ENCODE measurements at regions not wholly inside any gene's neighbourhood (a gene's known extent, or its start where the extent isn't known, plus 50 kb on each side); places are given as distances from the start of the nearest gene placed in this dataset.

GRCh38 chr15:25244731-25245585, 193.9 kb downstream of the UBE3A start:
- TF ChIP-seq, protein P1, sequence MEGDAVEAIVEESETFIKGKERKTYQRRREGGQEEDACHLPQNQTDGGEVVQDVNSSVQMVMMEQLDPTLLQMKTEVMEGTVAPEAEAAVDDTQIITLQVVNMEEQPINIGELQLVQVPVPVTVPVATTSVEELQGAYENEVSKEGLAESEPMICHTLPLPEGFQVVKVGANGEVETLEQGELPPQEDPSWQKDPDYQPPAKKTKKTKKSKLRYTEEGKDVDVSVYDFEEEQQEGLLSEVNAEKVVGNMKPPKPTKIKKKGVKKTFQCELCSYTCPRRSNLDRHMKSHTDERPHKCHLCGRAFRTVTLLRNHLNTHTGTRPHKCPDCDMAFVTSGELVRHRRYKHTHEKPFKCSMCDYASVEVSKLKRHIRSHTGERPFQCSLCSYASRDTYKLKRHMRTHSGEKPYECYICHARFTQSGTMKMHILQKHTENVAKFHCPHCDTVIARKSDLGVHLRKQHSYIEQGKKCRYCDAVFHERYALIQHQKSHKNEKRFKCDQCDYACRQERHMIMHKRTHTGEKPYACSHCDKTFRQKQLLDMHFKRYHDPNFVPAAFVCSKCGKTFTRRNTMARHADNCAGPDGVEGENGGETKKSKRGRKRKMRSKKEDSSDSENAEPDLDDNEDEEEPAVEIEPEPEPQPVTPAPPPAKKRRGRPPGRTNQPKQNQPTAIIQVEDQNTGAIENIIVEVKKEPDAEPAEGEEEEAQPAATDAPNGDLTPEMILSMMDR (IDR thresholded peaks at IDR 0.05; ENCODE audit: extremely low read depth in 1 of 2, insufficient read depth in 1 of 2, low read depth in 1 of 2, low read length in 2 of 2): no peak
- TF ChIP-seq POLR2A (IDR thresholded peaks at IDR 0.05; ENCODE audit: low read depth, low read length) (no peak), POLR2AphosphoS5 (IDR thresholded peaks at IDR 0.05; ENCODE audit: insufficient read depth, low read depth, low read length) (no peak), MYC (IDR thresholded peaks at IDR 0.05; ENCODE audit: low read depth, low read length) (no peak), EZH2 (IDR thresholded peaks at IDR 0.05; ENCODE audit: borderline replicate concordance, low read depth, low read length, severe bottlenecking) (no peak), MAX (IDR thresholded peaks at IDR 0.05; ENCODE audit: insufficient read depth, insufficient read length) (no peak), FOS (IDR thresholded peaks at IDR 0.05; ENCODE audit: borderline replicate concordance, insufficient read depth, low read length) (no peak)
